ENCODE measurements at regions not wholly inside any gene's neighbourhood (a gene's known extent, or its start where the extent isn't known, plus 50 kb on each side); places are given as distances from the start of the nearest gene placed in this dataset.

DNA sequence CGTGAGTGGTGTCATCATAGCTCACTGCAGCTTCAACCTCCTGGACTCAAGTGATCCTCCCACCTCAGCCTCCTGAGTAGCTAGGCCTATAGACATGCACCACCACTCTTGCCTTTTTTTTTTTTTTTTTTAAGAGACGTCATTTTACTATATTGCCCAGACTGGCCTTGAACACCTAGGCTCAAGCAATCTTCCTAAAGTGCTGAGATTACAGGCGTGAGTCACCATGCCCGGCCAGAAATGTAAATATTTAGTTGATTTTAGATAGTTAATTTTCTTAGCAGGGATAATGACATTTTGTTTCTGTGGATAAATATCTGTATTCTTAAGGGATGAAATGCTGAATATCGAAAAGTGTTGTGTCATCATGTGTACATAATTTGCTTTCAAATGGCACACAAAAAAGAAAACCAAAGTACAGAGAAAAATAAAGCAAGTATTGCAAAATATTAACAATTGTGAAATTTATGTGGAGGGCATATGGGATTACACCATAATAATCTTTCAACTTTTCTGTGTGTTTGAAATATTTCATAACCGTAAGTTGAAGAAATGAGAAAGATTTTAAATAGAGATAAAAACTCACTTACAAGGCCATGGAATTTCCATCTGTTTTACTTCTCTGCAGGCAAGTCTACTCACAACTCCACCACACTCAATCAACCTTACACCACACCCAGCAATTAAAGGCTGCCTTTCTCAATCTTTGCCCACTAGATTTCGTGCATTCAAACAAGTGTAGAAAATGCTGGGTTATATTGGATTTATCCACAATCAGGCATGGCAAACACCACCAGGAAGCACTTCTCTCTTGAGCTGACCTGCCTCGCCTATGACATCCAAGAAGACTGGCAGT, 93.7 kb downstream of the SPTSSA start (continued):
- TF ChIP-seq BACH1 (tag; IDR thresholded peaks at IDR 0.05) (no peak), SMAD3 (CRISPR knock-in tag; conservative IDR thresholded peaks at IDR 0.05) (no peak), ID3 (CRISPR knock-in tag; IDR thresholded peaks at IDR 0.05) (no peak), ID3 (tag; IDR thresholded peaks at IDR 0.05) (no peak), ZNF212 (CRISPR knock-in tag; IDR thresholded peaks at IDR 0.05) (no peak), MAFK (IDR thresholded peaks at IDR 0.05; ENCODE audit: low read length) (no peak), XRCC4 (IDR thresholded peaks at IDR 0.05; ENCODE audit: extremely low read depth, insufficient read depth, insufficient read length) (no peak), HDAC6 (IDR thresholded peaks at IDR 0.05; ENCODE audit: low read depth, low read length) (no peak), CREB5 (CRISPR knock-in tag; IDR thresholded peaks at IDR 0.05) (no peak), ZNF511 (CRISPR knock-in tag; IDR thresholded peaks at IDR 0.05) (no peak), NCOR1 (IDR thresholded peaks at IDR 0.05) (no peak), MTF1 (CRISPR knock-in tag; IDR thresholded peaks at IDR 0.05; ENCODE audit: borderline replicate concordance) (no peak), JUND (IDR thresholded peaks at IDR 0.05; ENCODE audit: borderline replicate concordance, low read depth, low read length) (0 out of 2 replicates have a peak, but pooled peaks have one; percentile 23), JUND (tag; IDR thresholded peaks at IDR 0.05; ENCODE audit: borderline replicate concordance, low read depth, low read length) (no peak), NFIC (IDR thresholded peaks at IDR 0.05) (no peak), TEAD2 (tag; IDR thresholded peaks at IDR 0.05) (no peak), TRIM28 (IDR thresholded peaks at IDR 0.05) (no peak), NEUROD1 (IDR thresholded peaks at IDR 0.05; ENCODE audit: borderline replicate concordance, low read depth, low read length, partially characterized antibody) (no peak), MAFG (tag; conservative IDR thresholded peaks at IDR 0.05) (peak; percentile 57), SAFB2 (IDR thresholded peaks at IDR 0.05; ENCODE audit: borderline replicate concordance, low read depth, low read length, severe bottlenecking) (no peak), RFX1 (IDR thresholded peaks at IDR 0.05) (peak; percentile 70; the same call in 1 of the 2 replicates), FOXK2 (conservative IDR thresholded peaks at IDR 0.05 in 1 of 2, IDR thresholded peaks at IDR 0.05 in 1 of 2; ENCODE audit: low read depth in 2 of 2) (no peak), CEBPG (CRISPR knock-in tag; IDR thresholded peaks at IDR 0.05) (no peak), CEBPG (tag; conservative IDR thresholded peaks at IDR 0.05 in 1 of 2, IDR thresholded peaks at IDR 0.05 in 1 of 2) (peak; percentile 51 to 64)

Data from K562 (cell line).